ENCODE measurements at regions not wholly inside any gene's neighbourhood (a gene's known extent, or its start where the extent isn't known, plus 50 kb on each side); places are given as distances from the start of the nearest gene placed in this dataset.

- Histone ChIP-seq H3K27me3 (ENCODE audit: control insufficient read depth in 2 of 2, insufficient read depth in 2 of 2, low read length in 2 of 2) (no peaks in the 10 kb centered on the region), H3K36me3 (ENCODE audit: control insufficient read depth in 2 of 2, insufficient read depth in 2 of 2, low read length in 2 of 2) (no peaks in the 10 kb centered on the region), H3K9me3 (ENCODE audit: control insufficient read depth in 2 of 2, low read length in 2 of 2) (no peaks in the 10 kb centered on the region), H3K27ac (ENCODE audit: low read depth in 2 of 2, low read length in 2 of 2) (no peak overlapping the region), H3K9ac (ENCODE audit: low read depth in 1 of 2, low read length in 2 of 2) (no peak overlapping the region), H3K4me1 (ENCODE audit: control insufficient read depth in 2 of 2, insufficient read depth in 2 of 2, low read length in 2 of 2) (no peaks in the 10 kb centered on the region), H3K4me3 (ENCODE audit: low read length in 2 of 2) (no peak overlapping the region)
Measured at GRCh38 chr3:139095803-139096466, 51.2 kb upstream of the PRR23C start.

- H3K4me3 ChIP-seq (ENCODE audit: low read length in 2 of 2), result no peak overlapping the region
- H3K9ac ChIP-seq (ENCODE audit: low read depth in 1 of 2, low read length in 2 of 2), result no peak overlapping the region
- no peaks in the 10 kb centered on the region for H3K4me1 ChIP-seq (ENCODE audit: control insufficient read depth in 2 of 2, insufficient read depth in 2 of 2, low read length in 2 of 2)
- H3K9me3 ChIP-seq (ENCODE audit: control insufficient read depth in 2 of 2, low read length in 2 of 2), result no peaks in the 10 kb centered on the region
- H3K27me3 ChIP-seq (ENCODE audit: control insufficient read depth in 2 of 2, insufficient read depth in 2 of 2, low read length in 2 of 2), result no peaks in the 10 kb centered on the region
- H3K27ac ChIP-seq (ENCODE audit: low read depth in 2 of 2, low read length in 2 of 2), result no peak overlapping the region
- H3K36me3 ChIP-seq (ENCODE audit: control insufficient read depth in 2 of 2, insufficient read depth in 2 of 2, low read length in 2 of 2), result no peaks in the 10 kb centered on the region
Measured at GRCh38 chr3:139096670-139097069, 52.0 kb upstream of the PRR23C start.

- Histone ChIP-seq H3K36me3 (ENCODE audit: control insufficient read depth in 2 of 2, insufficient read depth in 2 of 2, low read length in 2 of 2) (no peaks in the 10 kb centered on the region), H3K9me3 (ENCODE audit: control insufficient read depth in 2 of 2, low read length in 2 of 2) (no peaks in the 10 kb centered on the region), H3K4me1 (ENCODE audit: control insufficient read depth in 2 of 2, insufficient read depth in 2 of 2, low read length in 2 of 2) (no peaks in the 10 kb centered on the region), H3K27me3 (ENCODE audit: control insufficient read depth in 2 of 2, insufficient read depth in 2 of 2, low read length in 2 of 2) (no peaks in the 10 kb centered on the region), H3K4me3 (ENCODE audit: low read length in 2 of 2) (no peak overlapping the region), H3K27ac (ENCODE audit: low read depth in 2 of 2, low read length in 2 of 2) (no peak overlapping the region), H3K9ac (ENCODE audit: low read depth in 1 of 2, low read length in 2 of 2) (no peak overlapping the region)
Measured at GRCh38 chr3:139098391-139098790, 53.7 kb upstream of the PRR23C start.

GRCh38 chr3:139099968-139100817, 55.5 kb upstream of the PRR23C start:
- H3K27me3 ChIP-seq (ENCODE audit: control insufficient read depth in 2 of 2, insufficient read depth in 2 of 2, low read length in 2 of 2), result no peaks in the 10 kb centered on the region
- no peaks in the 10 kb centered on the region for H3K4me1 ChIP-seq (ENCODE audit: control insufficient read depth in 2 of 2, insufficient read depth in 2 of 2, low read length in 2 of 2)
- no peaks in the 10 kb centered on the region for H3K9me3 ChIP-seq (ENCODE audit: control insufficient read depth in 2 of 2, low read length in 2 of 2)
- no peak overlapping the region for H3K27ac ChIP-seq (ENCODE audit: low read depth in 2 of 2, low read length in 2 of 2)
- H3K9ac ChIP-seq (ENCODE audit: low read depth in 1 of 2, low read length in 2 of 2), result no peak overlapping the region
- H3K36me3 ChIP-seq (ENCODE audit: control insufficient read depth in 2 of 2, insufficient read depth in 2 of 2, low read length in 2 of 2), result no peaks in the 10 kb centered on the region
- no peak overlapping the region for H3K4me3 ChIP-seq (ENCODE audit: low read length in 2 of 2)

GRCh38 chr3:139100821-139101220, 56.1 kb upstream of the PRR23C start:
- Histone ChIP-seq H3K4me3 (ENCODE audit: low read length in 2 of 2) (no peak overlapping the region), H3K36me3 (ENCODE audit: control insufficient read depth in 2 of 2, insufficient read depth in 2 of 2, low read length in 2 of 2) (no peaks in the 10 kb centered on the region), H3K9me3 (ENCODE audit: control insufficient read depth in 2 of 2, low read length in 2 of 2) (no peaks in the 10 kb centered on the region), H3K27me3 (ENCODE audit: control insufficient read depth in 2 of 2, insufficient read depth in 2 of 2, low read length in 2 of 2) (no peaks in the 10 kb centered on the region), H3K9ac (ENCODE audit: low read depth in 1 of 2, low read length in 2 of 2) (no peak overlapping the region), H3K27ac (ENCODE audit: low read depth in 2 of 2, low read length in 2 of 2) (no peak overlapping the region), H3K4me1 (ENCODE audit: control insufficient read depth in 2 of 2, insufficient read depth in 2 of 2, low read length in 2 of 2) (peaks cover 0 to under 1% of the 10 kb centered on the region in 2 donors)

- Histone ChIP-seq H3K36me3 (ENCODE audit: control insufficient read depth in 2 of 2, insufficient read depth in 2 of 2, low read length in 2 of 2) (no peaks in the 10 kb centered on the region), H3K9ac (ENCODE audit: low read depth in 1 of 2, low read length in 2 of 2) (no peak overlapping the region), H3K27ac (ENCODE audit: low read depth in 2 of 2, low read length in 2 of 2) (no peak overlapping the region), H3K9me3 (ENCODE audit: control insufficient read depth in 2 of 2, low read length in 2 of 2) (no peaks in the 10 kb centered on the region), H3K27me3 (ENCODE audit: control insufficient read depth in 2 of 2, insufficient read depth in 2 of 2, low read length in 2 of 2) (no peaks in the 10 kb centered on the region), H3K4me1 (ENCODE audit: control insufficient read depth in 2 of 2, insufficient read depth in 2 of 2, low read length in 2 of 2) (peaks cover 0 to 3% of the 10 kb centered on the region in 2 donors), H3K4me3 (ENCODE audit: low read length in 2 of 2) (no peak overlapping the region)
Measured at GRCh38 chr3:139101396-139101795, 56.7 kb upstream of the PRR23C start.

GRCh38 chr3:139103484-139103883, 58.8 kb upstream of the PRR23C start:
- no peak overlapping the region for H3K27ac ChIP-seq (ENCODE audit: low read depth in 2 of 2, low read length in 2 of 2)
- peaks cover 0 to 3% of the 10 kb centered on the region in 2 donors for H3K4me1 ChIP-seq (ENCODE audit: control insufficient read depth in 2 of 2, insufficient read depth in 2 of 2, low read length in 2 of 2)
- no peak overlapping the region for H3K4me3 ChIP-seq (ENCODE audit: low read length in 2 of 2)
- H3K27me3 ChIP-seq (ENCODE audit: control insufficient read depth in 2 of 2, insufficient read depth in 2 of 2, low read length in 2 of 2), result no peaks in the 10 kb centered on the region
- no peak overlapping the region for H3K9ac ChIP-seq (ENCODE audit: low read depth in 1 of 2, low read length in 2 of 2)
- H3K9me3 ChIP-seq (ENCODE audit: control insufficient read depth in 2 of 2, low read length in 2 of 2), result no peaks in the 10 kb centered on the region
- no peaks in the 10 kb centered on the region for H3K36me3 ChIP-seq (ENCODE audit: control insufficient read depth in 2 of 2, insufficient read depth in 2 of 2, low read length in 2 of 2)

GRCh38 chr3:139104062-139104461, 59.4 kb upstream of the PRR23C start:
- Histone ChIP-seq H3K9ac (ENCODE audit: low read depth in 1 of 2, low read length in 2 of 2) (no peak overlapping the region), H3K36me3 (ENCODE audit: control insufficient read depth in 2 of 2, insufficient read depth in 2 of 2, low read length in 2 of 2) (no peaks in the 10 kb centered on the region), H3K4me1 (ENCODE audit: control insufficient read depth in 2 of 2, insufficient read depth in 2 of 2, low read length in 2 of 2) (peaks cover 0 to 3% of the 10 kb centered on the region in 2 donors), H3K9me3 (ENCODE audit: control insufficient read depth in 2 of 2, low read length in 2 of 2) (no peaks in the 10 kb centered on the region), H3K4me3 (ENCODE audit: low read length in 2 of 2) (no peak overlapping the region), H3K27ac (ENCODE audit: low read depth in 2 of 2, low read length in 2 of 2) (no peak overlapping the region), H3K27me3 (ENCODE audit: control insufficient read depth in 2 of 2, insufficient read depth in 2 of 2, low read length in 2 of 2) (no peaks in the 10 kb centered on the region)

GRCh38 chr3:139105154-139105702, 60.5 kb upstream of the PRR23C start:
- H3K9me3 ChIP-seq (ENCODE audit: control insufficient read depth in 2 of 2, low read length in 2 of 2), result no peaks in the 10 kb centered on the region
- no peak overlapping the region for H3K4me3 ChIP-seq (ENCODE audit: low read length in 2 of 2)
- H3K9ac ChIP-seq (ENCODE audit: low read depth in 1 of 2, low read length in 2 of 2), result no peak overlapping the region
- H3K27ac ChIP-seq (ENCODE audit: low read depth in 2 of 2, low read length in 2 of 2), result no peak overlapping the region
- H3K27me3 ChIP-seq (ENCODE audit: control insufficient read depth in 2 of 2, insufficient read depth in 2 of 2, low read length in 2 of 2), result no peaks in the 10 kb centered on the region
- H3K36me3 ChIP-seq (ENCODE audit: control insufficient read depth in 2 of 2, insufficient read depth in 2 of 2, low read length in 2 of 2), result no peaks in the 10 kb centered on the region
- peaks cover under 1 to 4% of the 10 kb centered on the region in 2 donors for H3K4me1 ChIP-seq (ENCODE audit: control insufficient read depth in 2 of 2, insufficient read depth in 2 of 2, low read length in 2 of 2)
